HG02840 (cell line): ENCODE measurements at regions not wholly inside any gene's neighbourhood (a gene's known extent, or its start where the extent isn't known, plus 50 kb on each side); places are given as distances from the start of the nearest gene placed in this dataset.

Experiments
- ATAC-seq: cut with Tn5 transposase; IDR thresholded peaks from one replicate; pipeline ENCODE4 v1.9.1; 2021; ENCODE audit warnings: mild to moderate bottlenecking, moderate library complexity, moderate number of reproducible peaks; ENCODE audit not compliant: unreplicated experiment, low FRiP score

DNA sequence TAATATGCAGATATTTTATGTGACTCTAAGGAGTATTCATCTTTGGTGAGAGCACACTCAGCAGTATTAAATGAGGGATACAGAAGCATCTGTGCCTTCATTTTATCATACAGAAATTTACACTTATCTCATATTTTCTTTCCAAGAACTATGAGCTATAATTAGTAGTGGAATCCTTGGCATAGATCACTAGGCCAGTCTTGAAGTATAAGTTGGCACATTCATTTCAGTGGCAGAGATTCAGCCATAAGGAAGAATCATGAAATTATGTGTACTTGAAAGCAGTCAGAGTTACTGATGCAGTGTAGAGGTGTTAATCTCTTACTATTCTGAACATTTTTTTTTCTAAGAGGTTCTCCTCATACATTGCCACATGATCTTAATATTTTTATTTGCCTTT is 393.6 kb upstream of the GOLIM4 start:
- no peak for ATAC-seq

GRCh38 chr3:168485936-168486335 is 390.2 kb upstream of the GOLIM4 start:
- ATAC-seq: no peak

- ATAC-seq: no peak
Observed at GRCh38 chr3:168476360-168476980, 380.7 kb upstream of the GOLIM4 start.

GRCh38 chr3:168475704-168476103 is 380.0 kb upstream of the GOLIM4 start:
- ATAC-seq: no peak

DNA sequence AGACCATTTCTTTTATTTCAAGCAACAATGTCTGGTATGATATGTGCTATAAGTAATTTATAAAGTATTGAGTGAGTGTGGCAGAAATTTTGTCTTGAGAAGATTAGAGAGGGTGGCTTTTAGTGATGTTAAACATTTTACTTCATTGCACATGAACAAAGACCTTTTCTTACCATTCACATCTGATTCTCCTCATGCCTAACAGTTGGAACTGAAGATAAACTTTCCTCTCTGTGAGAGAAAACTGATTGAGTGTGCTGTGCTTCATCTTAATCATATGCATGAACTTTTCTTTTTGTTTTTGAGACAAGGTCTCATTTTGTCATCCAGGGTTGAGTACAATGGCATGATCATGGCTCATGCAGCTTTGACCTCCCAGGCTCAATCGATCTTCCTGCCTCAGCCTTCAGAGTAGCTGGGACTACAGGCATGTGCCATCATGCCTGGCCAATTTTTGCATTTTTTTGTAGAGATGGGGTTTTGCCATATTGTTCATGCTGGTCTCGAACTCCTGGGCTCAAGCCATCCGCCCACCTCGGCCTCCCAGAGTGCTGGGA is 377.7 kb upstream of the GOLIM4 start:
- no peak for ATAC-seq

DNA sequence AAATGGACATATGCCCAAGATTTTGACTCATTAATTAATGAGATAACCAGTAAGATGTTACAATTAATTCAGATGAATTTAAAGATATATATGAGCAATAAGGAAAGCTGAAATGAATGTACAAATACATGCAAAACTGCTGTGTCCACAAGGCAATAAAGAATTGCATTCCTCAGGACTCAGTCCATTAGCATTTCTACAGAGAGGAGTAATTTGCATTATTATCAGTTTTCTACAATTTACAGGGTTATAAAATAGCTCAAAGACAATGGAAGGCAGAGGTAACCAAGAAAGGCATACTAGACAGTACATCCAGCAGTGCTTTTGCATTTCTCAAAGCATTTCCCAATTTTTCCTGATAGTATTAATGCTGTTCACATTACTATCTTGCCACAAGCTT is 377.1 kb upstream of the GOLIM4 start:
- no peak for ATAC-seq

DNA sequence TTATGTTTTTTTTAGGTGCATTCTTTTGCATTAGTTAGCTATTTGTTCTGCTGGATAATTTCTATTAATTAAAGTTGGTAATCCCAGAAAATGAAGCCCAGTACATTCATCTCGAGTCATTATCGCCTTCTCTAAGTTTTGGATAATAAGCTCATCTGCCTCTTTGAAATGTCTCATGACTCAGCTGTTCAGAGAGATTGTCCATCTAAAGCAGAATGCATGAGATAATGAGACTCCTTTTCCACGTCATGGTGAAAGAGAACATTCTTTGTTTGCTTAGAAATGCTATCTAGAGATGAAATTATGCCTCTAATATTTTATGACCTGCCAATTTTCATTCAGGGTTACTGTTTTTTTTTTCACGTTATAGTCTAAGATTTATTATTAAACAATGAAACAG is 374.7 kb upstream of the GOLIM4 start:
- no peak for ATAC-seq

DNA sequence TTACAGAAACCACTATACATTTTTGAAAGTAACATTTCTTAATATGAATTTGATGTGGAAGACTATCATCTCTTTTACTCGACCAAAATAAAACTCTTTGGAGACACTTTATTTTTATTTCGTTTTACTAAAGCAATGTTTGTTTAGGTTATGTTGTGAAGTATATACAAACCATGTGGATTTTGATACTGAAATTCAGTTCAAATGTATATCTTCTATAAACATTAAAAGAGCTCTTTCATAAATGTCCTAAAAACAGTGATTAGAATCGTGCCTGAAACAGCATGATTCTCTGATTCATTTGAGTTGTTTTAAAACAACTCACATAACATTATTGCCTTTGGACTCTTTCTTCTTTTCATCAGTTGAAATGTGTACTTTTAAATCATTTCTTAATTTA is 373.7 kb upstream of the GOLIM4 start:
- ATAC-seq: no peak

DNA sequence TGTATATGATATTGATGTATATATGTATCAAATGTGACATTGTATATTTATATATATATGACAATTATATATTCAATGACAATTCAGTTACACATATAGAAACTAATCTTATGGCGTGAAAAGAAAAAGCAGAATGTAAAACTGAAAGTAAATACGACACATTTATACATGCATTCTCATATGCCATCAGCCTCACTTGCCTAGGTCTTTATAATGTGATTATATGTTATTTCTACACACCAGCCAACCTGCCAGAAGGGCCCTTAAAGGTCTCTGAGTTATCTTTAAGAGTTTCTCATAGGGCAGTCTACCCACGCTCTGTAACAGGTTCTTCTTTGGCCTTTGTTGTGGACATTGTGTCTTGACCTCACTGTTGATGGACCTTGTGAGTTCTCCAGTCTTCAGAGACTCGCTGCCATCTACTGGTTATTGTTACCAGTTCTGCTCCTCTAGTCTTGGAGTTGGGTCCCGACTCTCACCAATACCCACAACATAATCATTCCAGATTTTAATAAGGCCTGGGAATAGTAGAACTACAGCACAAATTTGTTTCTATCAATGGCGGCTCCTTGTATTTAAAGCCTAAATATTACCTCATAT is 371.5 kb upstream of the GOLIM4 start:
- ATAC-seq: peak; percentile 65

DNA sequence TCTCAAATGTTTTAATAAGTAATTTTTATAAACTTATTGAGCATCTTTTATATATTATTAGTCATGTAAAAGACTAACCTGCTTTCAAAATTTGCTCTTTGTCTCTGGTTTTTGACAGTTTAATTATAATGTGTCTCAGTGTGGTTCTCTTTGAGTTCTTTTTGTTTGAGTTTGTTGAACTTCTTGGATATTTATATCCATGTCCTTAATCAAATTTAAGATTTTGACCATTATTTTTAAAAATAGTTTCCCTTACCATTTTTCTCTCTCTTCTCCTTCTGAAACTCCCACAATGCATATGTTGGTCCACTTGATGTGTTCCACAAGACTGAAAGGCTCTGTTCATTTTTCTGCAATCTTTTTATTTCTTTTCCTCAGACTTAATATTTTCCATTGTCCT is 366.1 kb upstream of the GOLIM4 start:
- no peak for ATAC-seq

- ATAC-seq: no peak
Observed at GRCh38 chr3:168459226-168459784, 363.6 kb upstream of the GOLIM4 start.

DNA sequence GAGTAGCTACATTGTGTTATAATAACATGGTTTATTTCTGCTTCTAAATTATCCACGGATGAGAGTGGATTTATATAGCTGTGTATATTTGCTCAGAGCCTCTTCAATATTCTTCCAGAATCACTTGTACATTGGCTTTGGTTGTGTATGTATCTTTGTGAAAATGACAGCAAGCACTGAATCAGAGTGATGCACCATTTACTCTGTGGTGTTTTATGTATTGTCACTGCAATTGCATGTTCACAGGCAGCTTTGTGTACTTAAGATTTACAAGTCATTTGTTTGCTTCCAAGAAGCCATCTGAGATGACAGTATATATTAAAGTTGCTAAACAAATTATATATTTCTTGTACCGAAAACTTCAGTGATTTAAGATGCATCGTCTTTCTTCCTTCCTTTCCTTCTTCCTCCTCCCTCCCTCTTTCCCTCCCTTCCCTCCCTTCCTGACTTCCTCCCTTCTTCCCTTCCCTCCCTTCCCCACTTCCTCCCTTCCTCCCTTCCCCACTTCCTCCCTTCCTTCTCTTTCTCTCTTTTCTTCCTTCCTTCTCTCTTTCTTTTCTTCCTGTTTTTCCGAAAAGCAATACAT is 362.3 kb upstream of the GOLIM4 start:
- no peak for ATAC-seq

DNA sequence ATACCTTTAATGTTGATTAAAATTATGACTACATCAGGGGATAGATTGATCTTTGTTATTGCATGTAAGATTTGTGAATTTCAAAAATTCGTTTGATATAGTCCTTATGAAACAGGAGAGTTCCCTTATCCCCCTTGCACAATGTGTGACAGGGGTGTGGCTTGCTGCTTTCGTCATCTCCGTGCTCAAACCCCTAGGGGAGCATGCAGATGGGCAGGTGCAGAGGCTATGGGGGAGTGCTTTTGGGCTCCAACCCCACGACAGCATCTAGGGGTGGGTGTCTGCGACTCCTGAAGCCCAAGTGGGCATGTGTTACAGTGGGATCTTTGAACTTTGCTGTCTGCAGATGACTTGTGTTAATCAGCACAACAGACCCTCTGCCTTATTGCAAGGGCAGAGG is 360.1 kb upstream of the GOLIM4 start:
- no peak for ATAC-seq

GRCh38 chr3:168453623-168454022 is 357.9 kb upstream of the GOLIM4 start:
- no peak for ATAC-seq

DNA sequence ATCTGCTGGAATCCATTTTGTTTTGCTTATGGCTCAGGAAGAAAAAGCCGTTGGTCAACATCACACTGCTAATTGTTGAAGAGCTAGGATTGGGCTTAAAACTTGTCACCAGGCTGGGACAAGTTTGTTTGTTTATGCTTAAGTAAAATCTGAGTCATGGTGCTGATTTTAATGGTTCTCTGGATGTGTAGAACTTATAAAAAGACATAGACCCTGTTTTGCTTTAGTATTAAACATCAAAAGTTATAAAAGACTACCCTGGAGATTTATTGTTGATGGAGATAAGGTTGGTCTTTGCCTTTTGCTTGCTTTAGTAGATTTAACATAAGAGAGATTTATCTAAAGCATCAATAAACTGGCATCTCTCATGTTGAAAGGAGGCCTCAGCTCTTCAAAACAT is 348.2 kb upstream of the GOLIM4 start:
- ATAC-seq: no peak

DNA sequence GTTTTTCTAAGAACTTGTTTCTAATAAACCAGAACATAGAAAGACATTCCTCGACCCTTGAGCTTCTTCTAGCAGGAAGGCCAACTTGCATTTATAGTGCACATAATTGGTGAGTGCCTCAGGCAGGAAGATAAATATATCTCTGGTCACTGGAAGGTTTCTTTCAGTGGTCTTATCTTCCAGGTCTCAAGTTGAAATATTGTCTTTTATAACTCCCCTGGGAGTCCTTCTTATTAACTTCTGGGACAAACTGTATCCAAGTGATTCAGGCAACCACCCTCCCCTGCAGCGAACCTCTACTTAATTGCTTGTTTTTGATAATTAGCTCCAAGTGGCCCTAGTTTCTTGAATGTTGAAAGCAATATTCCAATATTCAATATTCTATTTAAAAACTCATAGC is 346.8 kb upstream of the GOLIM4 start:
- no peak for ATAC-seq

GRCh38 chr3:168436245-168436724 is 340.6 kb upstream of the GOLIM4 start:
- no peak for ATAC-seq

- ATAC-seq: no peak
Observed at GRCh38 chr3:168431491-168431890, 335.8 kb upstream of the GOLIM4 start.

DNA sequence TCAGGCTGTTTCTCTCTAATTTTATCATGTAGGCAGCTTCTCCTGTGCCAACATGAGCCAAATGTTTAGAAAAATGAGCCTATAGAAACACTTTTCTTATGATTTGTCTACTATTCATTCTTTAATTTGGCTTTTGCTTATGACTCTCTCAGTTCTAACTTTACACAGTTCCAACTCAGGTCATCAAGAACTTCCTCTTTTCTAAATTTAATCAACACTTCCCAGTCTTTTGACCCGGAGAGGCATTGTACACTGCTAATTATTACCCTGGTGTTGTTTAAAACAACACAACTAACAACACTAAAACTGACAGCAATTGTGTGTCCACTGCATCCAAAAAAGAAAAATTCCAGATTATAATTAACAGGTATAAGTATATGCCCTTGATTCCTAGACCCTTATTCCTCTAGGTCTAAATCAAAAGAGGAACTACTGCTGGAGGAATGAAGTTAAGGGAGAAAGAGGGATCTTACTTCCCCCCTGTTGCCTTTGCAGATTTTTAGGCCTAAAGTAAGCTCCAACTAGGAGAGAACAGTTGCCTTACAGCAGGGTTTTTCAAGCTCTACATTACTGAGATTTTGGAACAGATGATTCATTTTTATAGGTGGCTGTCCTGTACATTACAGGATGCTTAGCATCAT is 332.2 kb upstream of the GOLIM4 start:
- ATAC-seq: no peak

GRCh38 chr3:168427156-168427555 is 331.4 kb upstream of the GOLIM4 start:
- ATAC-seq: no peak
